ENCODE measurements at regions not wholly inside any gene's neighbourhood (a gene's known extent, or its start where the extent isn't known, plus 50 kb on each side); places are given as distances from the start of the nearest gene placed in this dataset.

DNA sequence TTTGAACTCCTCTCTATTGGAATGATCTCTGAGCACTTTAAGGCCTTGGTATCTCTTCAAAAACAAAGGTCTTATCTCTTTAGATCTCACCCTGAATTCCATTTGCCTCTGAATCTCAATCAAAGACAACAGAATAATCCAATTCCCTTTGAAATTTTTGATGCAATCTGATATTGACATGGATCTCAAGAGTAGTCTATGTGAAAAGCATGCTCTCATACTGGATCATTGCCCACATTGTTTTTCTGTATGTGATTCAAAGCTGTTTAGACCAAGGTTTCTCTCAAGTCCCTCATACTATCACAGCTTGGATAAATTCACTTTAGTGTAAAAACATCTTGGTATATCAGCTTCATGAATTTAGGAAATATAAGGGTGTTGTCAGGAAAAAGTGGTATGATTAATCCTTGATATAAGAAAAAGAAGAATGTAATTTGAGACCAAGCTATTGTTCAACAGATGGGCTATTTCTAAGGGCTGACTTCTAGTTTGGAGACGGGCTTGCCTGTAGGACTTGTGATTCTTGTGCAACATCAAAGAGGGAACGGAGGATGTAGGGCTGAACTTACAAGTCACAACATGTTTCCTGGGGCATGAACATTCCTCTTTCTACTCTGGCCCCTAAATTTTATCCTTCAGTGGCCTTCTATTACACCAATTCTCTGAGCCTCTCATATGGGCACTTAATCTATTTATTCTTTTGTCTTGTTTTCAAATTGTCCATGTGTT is 77.9 kb upstream of the CITED2 start:
- TF ChIP-seq, protein P1, sequence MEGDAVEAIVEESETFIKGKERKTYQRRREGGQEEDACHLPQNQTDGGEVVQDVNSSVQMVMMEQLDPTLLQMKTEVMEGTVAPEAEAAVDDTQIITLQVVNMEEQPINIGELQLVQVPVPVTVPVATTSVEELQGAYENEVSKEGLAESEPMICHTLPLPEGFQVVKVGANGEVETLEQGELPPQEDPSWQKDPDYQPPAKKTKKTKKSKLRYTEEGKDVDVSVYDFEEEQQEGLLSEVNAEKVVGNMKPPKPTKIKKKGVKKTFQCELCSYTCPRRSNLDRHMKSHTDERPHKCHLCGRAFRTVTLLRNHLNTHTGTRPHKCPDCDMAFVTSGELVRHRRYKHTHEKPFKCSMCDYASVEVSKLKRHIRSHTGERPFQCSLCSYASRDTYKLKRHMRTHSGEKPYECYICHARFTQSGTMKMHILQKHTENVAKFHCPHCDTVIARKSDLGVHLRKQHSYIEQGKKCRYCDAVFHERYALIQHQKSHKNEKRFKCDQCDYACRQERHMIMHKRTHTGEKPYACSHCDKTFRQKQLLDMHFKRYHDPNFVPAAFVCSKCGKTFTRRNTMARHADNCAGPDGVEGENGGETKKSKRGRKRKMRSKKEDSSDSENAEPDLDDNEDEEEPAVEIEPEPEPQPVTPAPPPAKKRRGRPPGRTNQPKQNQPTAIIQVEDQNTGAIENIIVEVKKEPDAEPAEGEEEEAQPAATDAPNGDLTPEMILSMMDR (IDR thresholded peaks at IDR 0.05): no peak
- Mint-ChIP-seq H3K9me3 (no peaks in the 10 kb centered on the region), H3K4me3 (no peak overlapping the region), H3K27ac (no peak overlapping the region), H3K27me3 (ENCODE audit: insufficient read depth) (no peaks in the 10 kb centered on the region), H3K36me3 (ENCODE audit: low read depth) (no peaks in the 10 kb centered on the region), H3K4me1 (ENCODE audit: low read depth) (peaks cover 47% of the 10 kb centered on the region)
- no peak for DNase-seq

DNA sequence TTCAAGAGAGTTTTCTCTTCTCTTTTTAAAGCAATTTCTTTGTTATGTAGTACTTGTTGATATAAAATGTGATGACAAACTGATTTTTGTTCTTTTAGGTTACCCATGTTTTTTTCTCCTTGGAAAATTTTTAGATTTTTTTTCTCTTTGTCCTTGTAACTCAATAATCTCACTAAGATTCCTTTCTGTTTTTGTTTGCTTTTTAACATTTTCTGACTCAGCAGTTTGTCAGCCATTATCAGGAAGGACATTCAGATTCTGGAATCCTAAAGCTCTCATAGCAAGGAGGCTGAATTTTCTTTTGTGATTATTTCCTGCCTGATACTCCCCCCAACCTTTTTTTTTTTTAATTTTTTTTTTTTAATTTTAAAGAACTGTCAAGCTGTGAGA is 75.2 kb upstream of the CITED2 start:
- Mint-ChIP-seq H3K27ac (peak overlapping the region; percentile 86), H3K9me3 (no peaks in the 10 kb centered on the region; the same call in 1 of the 2 replicates), H3K36me3 (ENCODE audit: low read depth) (no peaks in the 10 kb centered on the region), H3K4me1 (ENCODE audit: low read depth) (peaks cover 57% of the 10 kb centered on the region), H3K4me3 (0 out of 2 replicates have a peak overlapping the region, but pooled peaks have one; percentile 5), H3K27me3 (ENCODE audit: insufficient read depth) (no peaks in the 10 kb centered on the region)
- DNase-seq: peak; percentile 39
- TF ChIP-seq, protein P1 (IDR thresholded peaks at IDR 0.05): no peak

DNA sequence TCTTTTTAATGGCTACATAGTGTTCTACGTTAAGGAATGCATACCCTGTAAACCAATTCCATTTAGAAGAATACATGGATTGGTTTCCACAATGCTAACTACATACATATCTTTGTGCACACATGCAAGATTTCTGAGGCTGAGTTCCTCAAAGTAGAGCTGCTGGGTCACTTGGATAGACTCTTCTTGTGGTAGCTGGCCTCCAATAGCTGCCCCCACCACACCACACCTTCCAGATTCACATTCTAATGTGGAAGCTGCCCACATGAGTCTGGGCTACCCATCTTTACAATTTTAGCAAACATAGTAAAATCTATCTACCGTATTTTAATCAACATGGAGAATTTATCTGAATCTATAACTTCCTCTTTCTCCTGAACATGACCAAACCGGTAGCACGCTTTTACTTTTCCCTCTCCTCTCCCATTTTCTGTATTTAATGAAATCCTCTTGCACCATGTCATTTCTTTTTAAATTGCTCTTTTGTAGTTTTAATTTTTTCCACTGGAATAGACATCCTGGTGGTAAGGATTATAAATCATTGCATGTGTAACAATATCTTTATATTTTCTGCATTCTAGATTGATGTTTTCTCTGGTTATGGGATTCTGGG is 74.7 kb upstream of the CITED2 start:
- Mint-ChIP-seq H3K4me1 (ENCODE audit: low read depth) (peaks cover 57% of the 10 kb centered on the region), H3K4me3 (0 out of 2 replicates have a peak overlapping the region, but pooled peaks have one; percentile 5), H3K27me3 (ENCODE audit: insufficient read depth) (no peaks in the 10 kb centered on the region), H3K36me3 (ENCODE audit: low read depth) (no peaks in the 10 kb centered on the region), H3K27ac (peak overlapping the region; percentile 86), H3K9me3 (no peaks in the 10 kb centered on the region; the same call in 1 of the 2 replicates)
- no peak for DNase-seq
- TF ChIP-seq, protein P1 (IDR thresholded peaks at IDR 0.05): no peak

DNA sequence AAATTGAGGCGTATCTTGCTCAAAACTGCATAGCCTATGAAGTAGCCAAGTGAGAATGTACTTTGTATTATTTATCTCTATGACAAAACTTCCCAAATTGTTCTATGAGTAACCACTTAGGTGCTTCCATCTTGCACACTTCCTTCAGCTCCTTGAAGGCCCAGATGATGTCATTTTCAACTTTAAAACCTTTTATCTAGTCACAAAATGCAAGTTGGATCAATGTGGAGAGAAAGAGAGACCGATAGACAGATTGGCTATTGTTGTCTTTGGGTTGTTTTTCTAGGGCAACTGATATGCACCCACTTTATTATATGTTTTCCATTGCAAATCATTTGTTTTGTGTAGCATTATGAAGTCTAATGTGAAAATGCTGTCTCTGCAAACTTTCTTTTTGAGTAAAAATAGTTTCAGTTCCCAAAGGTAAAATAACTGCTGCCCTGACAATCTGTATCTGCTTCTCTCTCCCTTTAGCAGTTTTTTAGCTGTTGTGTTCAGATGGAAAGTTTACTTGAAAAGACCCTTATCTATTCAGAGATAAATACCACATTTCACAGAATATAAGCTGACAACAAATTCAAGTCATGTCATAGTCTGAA is 73.7 kb upstream of the CITED2 start:
- Mint-ChIP-seq H3K4me3 (no peak overlapping the region), H3K4me1 (ENCODE audit: low read depth) (peaks cover 66% of the 10 kb centered on the region), H3K36me3 (ENCODE audit: low read depth) (no peaks in the 10 kb centered on the region), H3K27ac (peak overlapping the region; percentile 13), H3K27me3 (ENCODE audit: insufficient read depth) (no peaks in the 10 kb centered on the region), H3K9me3 (no peaks in the 10 kb centered on the region; the same call in 1 of the 2 replicates)
- peak; percentile 16 for DNase-seq
- TF ChIP-seq, protein P1 (IDR thresholded peaks at IDR 0.05): no peak

DNA sequence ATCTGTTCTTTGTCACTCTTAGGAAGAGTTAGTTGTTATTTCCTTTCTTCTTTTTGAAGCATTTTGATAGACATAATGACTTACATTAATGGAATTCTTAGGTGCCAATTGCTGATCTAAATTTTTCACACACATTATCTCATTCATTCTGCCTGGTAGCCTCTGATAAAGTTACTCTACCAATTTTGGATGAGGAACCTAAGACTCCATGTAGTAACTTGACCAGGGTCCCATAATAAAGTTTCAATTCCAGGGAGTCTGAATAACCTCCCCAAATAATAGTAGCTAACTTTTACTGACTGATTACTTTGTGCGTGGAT is 73.2 kb upstream of the CITED2 start:
- Mint-ChIP-seq H3K27me3 (ENCODE audit: insufficient read depth) (no peaks in the 10 kb centered on the region), H3K4me1 (ENCODE audit: low read depth) (peaks cover 69% of the 10 kb centered on the region), H3K4me3 (no peak overlapping the region), H3K27ac (peak overlapping the region; percentile 13), H3K36me3 (ENCODE audit: low read depth) (no peaks in the 10 kb centered on the region), H3K9me3 (no peaks in the 10 kb centered on the region; the same call in 1 of the 2 replicates)
- TF ChIP-seq, protein P1 (IDR thresholded peaks at IDR 0.05): no peak
- no peak for DNase-seq

Data from HFFc6 (cell line).